ENCODE measurements at regions not wholly inside any gene's neighbourhood (a gene's known extent, or its start where the extent isn't known, plus 50 kb on each side); places are given as distances from the start of the nearest gene placed in this dataset.

- Histone ChIP-seq H2AFZ (ENCODE audit: control insufficient read depth, low read depth, low read length) (no peak overlapping the region), H3K4me2 (ENCODE audit: control insufficient read depth, insufficient read depth) (no peak overlapping the region), H3K9me3 (replicated peaks; ENCODE audit: control insufficient read depth, insufficient read depth, low read length) (no peaks in the 10 kb centered on the region), H3K9ac (ENCODE audit: control insufficient read depth, insufficient read depth, low read length) (no peak overlapping the region), H3K4me1 (ENCODE audit: control insufficient read depth, insufficient read depth, low read length) (no peaks in the 10 kb centered on the region), H3K27ac (ENCODE audit: control insufficient read depth, insufficient read depth) (no peak overlapping the region), H4K20me1 (ENCODE audit: control insufficient read depth, insufficient read depth) (no peaks in the 10 kb centered on the region), H3K36me3 (ENCODE audit: control insufficient read depth in 2 of 2, insufficient read depth in 2 of 2, low read length in 1 of 2) (no peaks in the 10 kb centered on the region), H3K27me3 (replicated peaks in 1 of 2; ENCODE audit: control insufficient read depth in 2 of 2, insufficient read depth in 2 of 2, low read length in 1 of 2) (no peaks in the 10 kb centered on the region), H3K79me2 (ENCODE audit: control insufficient read depth, insufficient read depth, low read length) (no peaks in the 10 kb centered on the region), H3K4me3 (no peak overlapping the region)
- 2% methylated on average over 2 of the region's 2 CpGs for WGBS (ENCODE audit: insufficient coverage, insufficient replicate concordance, low lambda C conversion rate, missing lambda C conversion rate)
- intact Hi-C loops (cut with micrococcal nuclease; ENCODE audit: unreplicated experiment) (no loop called here), in situ Hi-C loops (cut with MboI) (no loop called here)
- POLR2A ChIA-PET: no interaction called here
- CTCF ChIA-PET: no interaction called here
- ATAC-seq (no peak), DNase-seq (ENCODE audit: low read depth, low spot score) (no peak), FAIRE-seq (no peak)
- RAD21 ChIA-PET (ENCODE audit: unreplicated experiment): no interaction called here
- no TSS peak for BruUV-seq (replicated peaks)
- SMC1A ChIA-PET (ENCODE audit: uncharacterized antibody, unreplicated experiment): no interaction called here
- TF ChIP-seq NFYB (IDR thresholded peaks at IDR 0.05; ENCODE audit: insufficient read depth, low read depth, low read length): no peak
- TF ChIP-seq STAT1 (conservative IDR thresholded peaks at IDR 0.05): no peak
- no peak for TF ChIP-seq ESRRA (IDR thresholded peaks at IDR 0.05; ENCODE audit: low read length)
- TF ChIP-seq ETV6 (conservative IDR thresholded peaks at IDR 0.05 in 1 of 2, IDR thresholded peaks at IDR 0.05 in 1 of 2; ENCODE audit: borderline replicate concordance in 1 of 2, low read depth in 1 of 2): no peak
- no peak for TF ChIP-seq USF2 (IDR thresholded peaks at IDR 0.05; ENCODE audit: borderline replicate concordance, low read depth, low read length)
- TF ChIP-seq ZNF592 (IDR thresholded peaks at IDR 0.05): no peak
- no peak for TF ChIP-seq MXI1 (IDR thresholded peaks at IDR 0.05; ENCODE audit: low read depth, low read length)
- no peak for TF ChIP-seq RBBP5 (conservative IDR thresholded peaks at IDR 0.05)
- TF ChIP-seq ZBTB11 (CRISPR knock-in tag; IDR thresholded peaks at IDR 0.05): no peak
- no peak for TF ChIP-seq EED (IDR thresholded peaks at IDR 0.05; ENCODE audit: low read depth)
- no peak for TF ChIP-seq IKZF1 (conservative IDR thresholded peaks at IDR 0.05)
- TF ChIP-seq SMC3 (IDR thresholded peaks at IDR 0.05; ENCODE audit: borderline replicate concordance, low read length): no peak
- TF ChIP-seq ZBTB33 (IDR thresholded peaks at IDR 0.05): no peak
- TF ChIP-seq SIN3A (IDR thresholded peaks at IDR 0.05; ENCODE audit: low read depth, low read length): no peak
Measured at GRCh38 chr15:24292837-24293236, 382.7 kb upstream of the NPAP1 start.

Measured in GM12878 (cell line).